H7 (cell line): ENCODE measurements at regions not wholly inside any gene's neighbourhood (a gene's known extent, or its start where the extent isn't known, plus 50 kb on each side); places are given as distances from the start of the nearest gene placed in this dataset.

Experiments used
- DNase-seq: peaks from one replicate; pipeline ENCODE4 v3.0.0; 2012
- H3K27me3 ChIP-seq: 2 replicates; pipeline ENCODE4 v1.6.0; 2011; ENCODE audit warnings: mild to moderate bottlenecking, low read length; ENCODE audit not compliant: control insufficient read depth, insufficient read depth
- H3K36me3 ChIP-seq: replicated peaks from 2 replicates; pipeline ENCODE4 v1.5.1; 2011; ENCODE audit warnings: low read length; ENCODE audit not compliant: control insufficient read depth, insufficient read depth
- H3K4me3 ChIP-seq: 2 replicates; pipeline ENCODE4 v1.5.1; 2011; ENCODE audit warnings: low read depth, mild to moderate bottlenecking, control low read depth, low read length, moderate library complexity; ENCODE audit not compliant: insufficient read depth

DNA sequence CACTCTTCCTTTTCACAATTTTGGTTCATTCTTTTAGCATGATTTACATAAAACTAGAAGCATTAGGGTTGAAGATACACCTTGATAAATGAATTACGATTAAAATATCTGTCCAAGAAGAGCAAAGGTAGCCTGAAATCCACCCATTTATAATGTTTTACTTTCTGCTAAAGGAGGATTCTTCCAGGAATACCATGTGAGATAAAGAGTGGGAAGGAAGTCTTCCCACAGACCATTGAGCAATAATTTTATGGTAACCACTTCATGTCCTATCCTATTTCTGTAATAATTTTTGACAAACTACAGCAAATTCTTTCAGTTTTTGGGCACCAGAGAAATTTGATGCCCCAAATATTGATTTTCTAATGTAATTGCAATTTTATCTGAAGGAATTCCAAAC is 150.6 kb upstream of the STEAP4 start:
- DNase-seq = no peak
- Histone ChIP-seq H3K36me3 (no peaks in the 10 kb centered on the region), H3K4me3 (no peak overlapping the region), H3K27me3 (no peaks in the 10 kb centered on the region)

- Histone ChIP-seq H3K36me3 (no peaks in the 10 kb centered on the region), H3K4me3 (no peak overlapping the region), H3K27me3 (no peaks in the 10 kb centered on the region)
- DNase-seq = no peak
These were observed 149.8 kb upstream of the STEAP4 start for GRCh38 chr7:88456490-88456889.

DNA sequence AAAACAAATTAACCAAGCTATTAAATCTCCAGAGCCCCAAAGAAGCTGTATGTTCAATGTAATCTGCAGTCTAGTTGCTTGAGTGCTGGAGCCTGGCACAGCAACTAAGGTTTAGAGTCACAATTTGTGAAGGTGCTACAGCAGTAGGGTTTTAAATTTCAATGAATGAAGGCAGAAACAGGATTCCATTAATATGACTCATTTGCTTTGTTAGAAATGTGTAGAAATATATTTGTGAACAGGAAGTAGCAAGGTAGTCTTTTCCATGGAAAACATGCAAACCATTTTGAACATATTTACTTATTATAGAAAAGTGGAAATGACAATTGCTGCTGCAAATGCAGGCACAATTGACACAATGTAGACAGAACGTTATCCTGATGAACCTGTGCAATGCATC is 149.0 kb upstream of the STEAP4 start:
- no peak overlapping the region for H3K4me3 ChIP-seq
- no peak for DNase-seq
- no peaks in the 10 kb centered on the region for H3K36me3 ChIP-seq
- no peaks in the 10 kb centered on the region for H3K27me3 ChIP-seq

DNA sequence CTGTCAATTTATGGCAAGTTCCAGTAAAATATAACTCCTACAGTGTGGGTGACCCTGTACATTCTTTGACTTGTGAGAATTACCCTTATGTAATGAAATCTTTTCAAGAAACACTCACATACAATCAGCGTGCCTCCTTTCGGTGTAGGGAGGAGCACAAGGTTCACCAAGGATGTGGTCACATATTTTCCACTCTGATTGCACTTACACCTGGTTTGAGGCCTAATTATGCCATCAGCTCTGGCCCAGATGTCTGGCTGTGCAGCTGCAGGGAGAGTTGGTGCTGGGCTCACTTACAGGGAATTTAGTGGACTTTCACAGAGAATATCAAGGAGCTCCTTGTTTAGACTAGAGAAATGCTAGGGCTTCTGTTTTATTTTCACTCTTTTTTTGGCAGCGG is 146.0 kb upstream of the STEAP4 start:
- H3K4me3 ChIP-seq = no peak overlapping the region
- DNase-seq = no peak

GRCh38 chr7:88450874-88451273 is 144.2 kb upstream of the STEAP4 start:
- Histone ChIP-seq H3K4me3 (no peak overlapping the region), H3K27me3 (no peaks in the 10 kb centered on the region), H3K36me3 (no peaks in the 10 kb centered on the region)
- DNase-seq = no peak

More for the DNA sequence above, 146.0 kb upstream of the STEAP4 start:
- Histone ChIP-seq H3K36me3 (no peaks in the 10 kb centered on the region), H3K27me3 (no peaks in the 10 kb centered on the region)

DNA sequence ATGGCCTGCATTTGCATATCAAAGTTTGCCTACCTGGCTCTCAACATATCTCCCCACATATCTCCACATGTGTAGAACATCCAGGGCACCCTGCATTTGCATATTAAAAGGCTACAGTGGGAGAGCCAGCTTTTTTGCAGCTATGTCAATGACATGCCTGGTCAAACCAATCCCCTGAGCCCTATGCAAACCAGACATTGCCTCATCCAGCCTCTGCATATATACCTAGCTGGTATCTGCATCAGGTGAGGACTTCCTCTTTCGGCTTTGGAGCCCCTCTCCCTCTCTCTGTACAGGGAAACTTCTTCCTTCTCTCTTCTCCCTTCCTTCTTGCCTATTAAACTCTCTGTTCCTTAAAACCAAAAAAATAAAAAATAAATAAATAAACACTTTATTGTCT is 142.7 kb upstream of the STEAP4 start:
- no peaks in the 10 kb centered on the region for H3K27me3 ChIP-seq
- no peak for DNase-seq
- no peaks in the 10 kb centered on the region for H3K36me3 ChIP-seq
- no peak overlapping the region for H3K4me3 ChIP-seq

GRCh38 chr7:88442413-88442812 is 135.7 kb upstream of the STEAP4 start:
- no peaks in the 10 kb centered on the region for H3K36me3 ChIP-seq

GRCh38 chr7:88437132-88437531 is 130.4 kb upstream of the STEAP4 start:
- no peak for DNase-seq
- H3K27me3 ChIP-seq = no peaks in the 10 kb centered on the region
- H3K36me3 ChIP-seq = no peaks in the 10 kb centered on the region
- H3K4me3 ChIP-seq = no peak overlapping the region

More at GRCh38 chr7:88442413-88442812, 135.7 kb upstream of the STEAP4 start:
- H3K4me3 ChIP-seq = no peak overlapping the region
- H3K27me3 ChIP-seq = no peaks in the 10 kb centered on the region
- DNase-seq = no peak

GRCh38 chr7:88432301-88432700 is 125.6 kb upstream of the STEAP4 start:
- H3K27me3 ChIP-seq = no peaks in the 10 kb centered on the region
- no peaks in the 10 kb centered on the region for H3K36me3 ChIP-seq
- DNase-seq = no peak
- H3K4me3 ChIP-seq = no peak overlapping the region

- Histone ChIP-seq H3K27me3 (no peaks in the 10 kb centered on the region), H3K36me3 (no peaks in the 10 kb centered on the region), H3K4me3 (no peak overlapping the region)
- DNase-seq = no peak
These were observed 125.2 kb upstream of the STEAP4 start for GRCh38 chr7:88431882-88432281.

- no peak for DNase-seq
- no peaks in the 10 kb centered on the region for H3K27me3 ChIP-seq
- no peak overlapping the region for H3K4me3 ChIP-seq
- no peaks in the 10 kb centered on the region for H3K36me3 ChIP-seq
These were observed 122.7 kb upstream of the STEAP4 start for GRCh38 chr7:88429382-88429781.

DNA sequence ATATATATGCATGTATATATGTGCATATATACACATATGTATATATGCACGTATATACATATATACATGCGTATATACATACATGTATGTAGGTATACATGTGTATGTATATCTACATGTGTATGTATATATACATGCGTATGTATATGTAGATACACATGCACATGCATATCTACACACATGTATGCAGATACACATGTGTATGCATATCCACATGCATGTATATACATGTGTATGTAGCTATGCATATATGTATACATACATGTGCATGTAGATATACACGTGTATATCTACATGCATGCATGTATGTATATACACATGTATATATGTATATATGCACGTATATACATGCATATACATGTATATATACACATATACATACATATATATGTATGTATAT is 95.8 kb upstream of the STEAP4 start:
- no peak for DNase-seq
- Histone ChIP-seq H3K36me3 (no peaks in the 10 kb centered on the region), H3K27me3 (no peaks in the 10 kb centered on the region), H3K4me3 (no peak overlapping the region)

- Histone ChIP-seq H3K36me3 (no peaks in the 10 kb centered on the region), H3K27me3 (no peaks in the 10 kb centered on the region), H3K4me3 (no peak overlapping the region)
- no peak for DNase-seq
These were observed 94.4 kb upstream of the STEAP4 start for GRCh38 chr7:88401009-88401623.

DNA sequence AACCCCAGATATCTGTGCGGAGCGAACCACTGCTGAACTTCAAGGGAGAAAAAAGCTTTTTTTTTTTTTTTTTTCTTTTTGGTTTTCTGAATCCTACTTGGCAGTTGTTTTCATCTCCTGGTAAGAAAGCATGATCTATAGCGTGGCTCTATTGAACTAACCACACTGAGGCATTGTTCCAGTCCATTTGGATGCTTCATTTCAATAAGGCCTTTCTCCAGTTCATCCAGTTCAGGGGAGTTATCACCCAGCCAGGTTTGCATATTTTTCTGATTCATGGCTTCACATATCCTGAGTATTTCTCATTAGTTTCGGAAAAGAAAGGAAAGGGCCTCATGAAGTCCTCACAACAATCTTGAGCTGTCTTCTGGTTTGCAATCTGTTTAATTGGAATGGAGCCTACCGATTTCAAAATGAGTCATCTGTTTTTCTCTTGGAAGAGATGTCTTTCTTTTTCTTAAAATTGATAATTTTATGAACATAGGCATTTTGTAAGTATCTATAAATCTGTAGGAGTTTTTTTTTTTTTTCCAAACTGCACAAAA is 93.1 kb upstream of the STEAP4 start:
- no peak for DNase-seq
- H3K27me3 ChIP-seq = no peaks in the 10 kb centered on the region
- H3K36me3 ChIP-seq = no peaks in the 10 kb centered on the region
- no peak overlapping the region for H3K4me3 ChIP-seq

DNA sequence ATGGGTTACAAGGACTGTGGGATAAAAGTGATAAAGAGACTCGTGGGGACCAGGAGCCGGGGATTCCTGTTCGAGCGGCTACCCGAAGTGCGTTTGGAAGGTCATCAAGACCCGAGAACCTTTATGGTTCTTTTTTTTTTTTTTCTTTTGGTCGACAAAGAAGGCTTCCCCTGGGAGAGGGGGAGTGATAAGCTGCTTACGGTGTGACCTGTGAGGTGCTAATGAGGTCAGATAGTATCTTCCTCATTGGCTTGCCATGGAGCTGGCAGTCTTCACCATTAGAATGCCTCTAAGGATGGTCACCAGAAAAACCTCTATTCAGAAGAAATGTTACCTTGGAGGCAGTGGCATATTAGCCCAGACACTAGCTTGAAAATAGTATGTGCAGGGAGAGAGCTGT is 92.3 kb upstream of the STEAP4 start:
- Histone ChIP-seq H3K4me3 (no peak overlapping the region), H3K27me3 (no peaks in the 10 kb centered on the region), H3K36me3 (no peaks in the 10 kb centered on the region)
- DNase-seq = no peak

GRCh38 chr7:88398459-88398858 is 91.8 kb upstream of the STEAP4 start:
- Histone ChIP-seq H3K27me3 (no peaks in the 10 kb centered on the region), H3K4me3 (no peak overlapping the region), H3K36me3 (no peaks in the 10 kb centered on the region)
- no peak for DNase-seq
